HG02870 (cell line): ENCODE measurements at regions not wholly inside any gene's neighbourhood (a gene's known extent, or its start where the extent isn't known, plus 50 kb on each side); places are given as distances from the start of the nearest gene placed in this dataset.
"Not testable (repeated sequence)": the region's sequence is repeated elsewhere in the genome, so short reads cannot be mapped to it uniquely, and the experiment has no call there.

ENCODE experiments used
- ATAC-seq: cut with Tn5 transposase; IDR thresholded peaks from one replicate; pipeline ENCODE4 v1.9.1; 2021; ENCODE audit warnings: mild to moderate bottlenecking, moderate library complexity; ENCODE audit not compliant: unreplicated experiment

GRCh38 chr5:103741984-103742383, 179.4 kb upstream of the NUDT12 start:
- ATAC-seq, result no peak

- not testable (repeated sequence) for ATAC-seq
These were observed 173.8 kb upstream of the NUDT12 start for GRCh38 chr5:103736343-103736742.

GRCh38 chr5:103724271-103724670, 161.7 kb upstream of the NUDT12 start:
- no peak for ATAC-seq

GRCh38 chr5:103721183-103721582, 158.6 kb upstream of the NUDT12 start:
- no peak for ATAC-seq

GRCh38 chr5:103718108-103718507, 155.5 kb upstream of the NUDT12 start:
- ATAC-seq, result no peak

- ATAC-seq, result no peak
These were observed 146.0 kb upstream of the NUDT12 start for GRCh38 chr5:103708601-103709000.

- ATAC-seq, result no peak
These were observed 144.5 kb upstream of the NUDT12 start for GRCh38 chr5:103706939-103707682.

GRCh38 chr5:103703617-103704016, 141.0 kb upstream of the NUDT12 start:
- ATAC-seq, result no peak

- no peak for ATAC-seq
These were observed 130.9 kb upstream of the NUDT12 start for GRCh38 chr5:103693517-103693916.

- ATAC-seq, result no peak
These were observed 128.1 kb upstream of the NUDT12 start for GRCh38 chr5:103690676-103691075.

GRCh38 chr5:103679873-103680272, 117.3 kb upstream of the NUDT12 start:
- no peak for ATAC-seq

GRCh38 chr5:103676198-103676597, 113.6 kb upstream of the NUDT12 start:
- not testable (repeated sequence) for ATAC-seq

GRCh38 chr5:103674739-103675138, 112.2 kb upstream of the NUDT12 start:
- ATAC-seq, result no peak

GRCh38 chr5:103674251-103674650, 111.7 kb upstream of the NUDT12 start:
- no peak for ATAC-seq

- ATAC-seq, result no peak
These were observed 107.0 kb upstream of the NUDT12 start for GRCh38 chr5:103669615-103670014.

- ATAC-seq, result no peak
These were observed 105.7 kb upstream of the NUDT12 start for GRCh38 chr5:103668281-103668680.

GRCh38 chr5:103667068-103667467, 104.5 kb upstream of the NUDT12 start:
- no peak for ATAC-seq

- no peak for ATAC-seq
These were observed 94.7 kb upstream of the NUDT12 start for GRCh38 chr5:103657301-103657700.

GRCh38 chr5:103648086-103648485, 85.5 kb upstream of the NUDT12 start:
- no peak for ATAC-seq

GRCh38 chr5:103646698-103647614, 84.4 kb upstream of the NUDT12 start:
- ATAC-seq, result no peak

GRCh38 chr5:103645816-103646215, 83.2 kb upstream of the NUDT12 start:
- ATAC-seq, result no peak

GRCh38 chr5:103638979-103639378, 76.4 kb upstream of the NUDT12 start:
- ATAC-seq, result no peak
